ENCODE measurements at regions not wholly inside any gene's neighbourhood (a gene's known extent, or its start where the extent isn't known, plus 50 kb on each side); places are given as distances from the start of the nearest gene placed in this dataset.

GRCh38 chr2:125073440-125073839 is 1048.4 kb downstream of the CNTNAP5 start:
- no peak for TF ChIP-seq POLR2A (IDR thresholded peaks at IDR 0.05)
- TF ChIP-seq, protein P1, sequence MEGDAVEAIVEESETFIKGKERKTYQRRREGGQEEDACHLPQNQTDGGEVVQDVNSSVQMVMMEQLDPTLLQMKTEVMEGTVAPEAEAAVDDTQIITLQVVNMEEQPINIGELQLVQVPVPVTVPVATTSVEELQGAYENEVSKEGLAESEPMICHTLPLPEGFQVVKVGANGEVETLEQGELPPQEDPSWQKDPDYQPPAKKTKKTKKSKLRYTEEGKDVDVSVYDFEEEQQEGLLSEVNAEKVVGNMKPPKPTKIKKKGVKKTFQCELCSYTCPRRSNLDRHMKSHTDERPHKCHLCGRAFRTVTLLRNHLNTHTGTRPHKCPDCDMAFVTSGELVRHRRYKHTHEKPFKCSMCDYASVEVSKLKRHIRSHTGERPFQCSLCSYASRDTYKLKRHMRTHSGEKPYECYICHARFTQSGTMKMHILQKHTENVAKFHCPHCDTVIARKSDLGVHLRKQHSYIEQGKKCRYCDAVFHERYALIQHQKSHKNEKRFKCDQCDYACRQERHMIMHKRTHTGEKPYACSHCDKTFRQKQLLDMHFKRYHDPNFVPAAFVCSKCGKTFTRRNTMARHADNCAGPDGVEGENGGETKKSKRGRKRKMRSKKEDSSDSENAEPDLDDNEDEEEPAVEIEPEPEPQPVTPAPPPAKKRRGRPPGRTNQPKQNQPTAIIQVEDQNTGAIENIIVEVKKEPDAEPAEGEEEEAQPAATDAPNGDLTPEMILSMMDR (IDR thresholded peaks at IDR 0.05) = no peak
- TF ChIP-seq POLR2AphosphoS5 (IDR thresholded peaks at IDR 0.05; ENCODE audit: insufficient read depth in 1 of 2, low read depth in 1 of 2) = no peak
